ENCODE measurements at regions not wholly inside any gene's neighbourhood (a gene's known extent, or its start where the extent isn't known, plus 50 kb on each side); places are given as distances from the start of the nearest gene placed in this dataset.

DNA sequence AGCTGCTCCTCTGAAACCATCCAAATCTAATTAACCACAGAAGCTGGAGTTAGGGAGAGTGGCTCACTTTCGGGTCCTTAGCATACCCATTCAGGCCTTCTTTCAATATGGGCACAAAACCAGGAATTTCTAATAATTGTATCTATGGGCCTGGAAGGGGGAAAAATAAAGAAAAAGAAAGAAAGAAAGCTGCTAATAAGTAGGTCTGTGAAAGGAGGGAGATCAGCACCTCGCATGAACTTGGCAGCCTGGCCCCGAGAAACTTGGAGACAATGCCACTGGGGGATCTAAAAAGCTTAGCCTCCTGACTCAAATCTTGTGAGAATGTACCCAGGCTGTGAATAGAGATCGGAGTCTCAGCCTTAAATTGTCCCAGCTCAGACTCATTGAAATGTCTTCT, 252.1 kb upstream of the SLC14A2 start:
- TF ChIP-seq, protein P1, sequence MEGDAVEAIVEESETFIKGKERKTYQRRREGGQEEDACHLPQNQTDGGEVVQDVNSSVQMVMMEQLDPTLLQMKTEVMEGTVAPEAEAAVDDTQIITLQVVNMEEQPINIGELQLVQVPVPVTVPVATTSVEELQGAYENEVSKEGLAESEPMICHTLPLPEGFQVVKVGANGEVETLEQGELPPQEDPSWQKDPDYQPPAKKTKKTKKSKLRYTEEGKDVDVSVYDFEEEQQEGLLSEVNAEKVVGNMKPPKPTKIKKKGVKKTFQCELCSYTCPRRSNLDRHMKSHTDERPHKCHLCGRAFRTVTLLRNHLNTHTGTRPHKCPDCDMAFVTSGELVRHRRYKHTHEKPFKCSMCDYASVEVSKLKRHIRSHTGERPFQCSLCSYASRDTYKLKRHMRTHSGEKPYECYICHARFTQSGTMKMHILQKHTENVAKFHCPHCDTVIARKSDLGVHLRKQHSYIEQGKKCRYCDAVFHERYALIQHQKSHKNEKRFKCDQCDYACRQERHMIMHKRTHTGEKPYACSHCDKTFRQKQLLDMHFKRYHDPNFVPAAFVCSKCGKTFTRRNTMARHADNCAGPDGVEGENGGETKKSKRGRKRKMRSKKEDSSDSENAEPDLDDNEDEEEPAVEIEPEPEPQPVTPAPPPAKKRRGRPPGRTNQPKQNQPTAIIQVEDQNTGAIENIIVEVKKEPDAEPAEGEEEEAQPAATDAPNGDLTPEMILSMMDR (IDR thresholded peaks at IDR 0.05): no peak
- TF ChIP-seq POLR2A (IDR thresholded peaks at IDR 0.05) (no peak), POLR2AphosphoS5 (IDR thresholded peaks at IDR 0.05) (no peak)
